GM04503 (cell line): ENCODE measurements at regions not wholly inside any gene's neighbourhood (a gene's known extent, or its start where the extent isn't known, plus 50 kb on each side); places are given as distances from the start of the nearest gene placed in this dataset.

Source experiments
- DNase-seq: peaks from one replicate; pipeline ENCODE4 v3.0.0-alpha.2; 2012; ENCODE audit warnings: low read depth

GRCh38 chr16:73683804-73684203 lies 612.8 kb upstream of the PSMD7 start:
- DNase-seq: no peak

DNA sequence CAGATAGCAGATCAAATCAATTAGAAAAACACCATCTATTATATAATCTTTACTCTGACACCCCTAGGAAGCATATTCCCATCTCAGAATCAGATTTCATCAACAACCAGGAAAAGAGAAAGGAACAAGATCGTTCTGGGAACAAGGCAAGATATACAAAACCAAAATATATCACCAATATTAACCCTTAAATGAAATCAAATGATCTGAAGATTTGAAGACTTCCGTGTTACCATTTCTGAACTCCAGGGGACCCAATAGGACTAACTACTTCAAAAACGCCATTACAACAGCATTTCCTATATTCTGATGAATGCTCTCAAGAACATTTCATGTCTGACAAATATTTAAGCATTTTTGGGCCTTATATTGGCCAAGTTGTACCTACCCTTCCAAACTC lies 624.2 kb upstream of the ZFHX3 start:
- no peak for DNase-seq

DNA sequence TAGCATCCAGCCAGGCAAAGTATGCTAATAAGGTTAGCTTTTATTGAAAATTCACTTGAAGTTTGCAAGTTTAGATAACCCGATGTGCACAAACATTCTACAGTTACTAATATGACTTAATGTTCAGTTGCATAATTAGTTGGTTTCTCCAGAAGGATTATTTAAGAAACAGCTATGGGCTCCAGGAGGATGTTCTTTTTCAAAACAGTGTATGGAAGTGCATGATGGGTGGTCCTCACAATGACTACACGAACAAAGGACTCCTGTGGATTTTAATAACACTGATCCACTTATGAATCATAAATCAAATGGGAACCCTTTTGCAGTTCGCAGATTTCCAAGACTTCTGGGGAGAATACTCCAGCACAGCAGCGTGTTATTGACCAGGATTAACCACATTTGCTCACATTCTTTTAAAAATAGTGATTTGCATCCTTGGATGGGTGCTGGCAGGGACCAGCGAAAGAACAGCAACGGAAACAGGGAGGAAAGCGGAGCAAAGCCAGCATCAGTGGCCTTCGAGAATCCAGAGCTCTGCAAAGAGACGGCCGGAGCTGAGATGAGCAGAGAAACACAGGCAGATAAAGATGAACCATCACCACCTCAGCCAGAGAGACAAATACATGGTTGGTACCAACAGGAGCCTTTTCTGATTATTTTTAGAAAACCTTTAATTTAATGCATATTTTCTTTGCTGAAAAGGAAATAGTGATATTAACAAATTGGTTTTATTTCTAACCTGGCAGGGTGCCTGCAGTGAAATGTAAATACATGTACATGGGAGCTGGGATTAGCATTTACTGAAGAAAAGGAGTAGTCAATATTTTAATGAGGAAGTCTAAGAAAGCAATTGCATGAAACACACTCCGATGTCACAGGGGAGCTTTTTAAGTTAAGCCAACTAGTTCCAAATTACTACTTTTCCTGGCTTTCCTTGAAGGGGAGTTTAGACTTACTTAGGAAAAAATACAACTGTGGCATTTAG lies 623.2 kb upstream of the ZFHX3 start:
- DNase-seq: no peak

DNA sequence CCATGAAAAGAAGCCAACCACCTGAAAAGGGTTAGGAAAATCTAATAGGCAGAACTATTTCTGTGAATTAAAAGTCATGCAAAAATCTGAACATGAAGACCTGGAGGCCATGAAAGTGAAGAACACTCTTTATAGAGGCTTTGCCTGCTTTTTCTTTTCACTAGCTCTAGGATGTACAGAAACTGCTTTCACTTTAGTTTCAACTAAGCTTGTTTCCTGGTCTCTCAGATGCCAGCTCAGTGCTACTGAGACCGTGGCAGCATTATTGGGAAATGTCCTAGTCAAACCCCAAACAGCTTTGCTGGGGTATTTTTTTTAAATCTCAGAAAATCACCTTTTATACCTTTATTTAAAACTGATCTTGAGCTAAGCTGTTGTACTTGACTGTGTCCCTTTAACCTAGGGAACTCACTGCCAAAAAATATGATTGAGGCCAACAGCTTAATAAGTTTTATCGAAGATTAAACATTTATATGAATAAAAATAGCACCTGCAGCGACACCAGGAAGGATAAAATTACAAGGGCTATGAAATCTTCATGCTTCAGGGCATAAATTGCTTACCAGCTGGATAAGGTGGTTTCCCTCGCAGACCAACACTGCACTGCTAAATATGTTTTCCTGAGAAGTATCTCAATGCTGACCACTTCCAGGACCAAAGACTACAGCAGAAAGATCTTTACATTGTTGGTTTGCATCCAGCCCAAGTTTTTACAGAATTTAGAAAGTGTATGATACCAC lies 621.8 kb upstream of the ZFHX3 start:
- no peak for DNase-seq

DNA sequence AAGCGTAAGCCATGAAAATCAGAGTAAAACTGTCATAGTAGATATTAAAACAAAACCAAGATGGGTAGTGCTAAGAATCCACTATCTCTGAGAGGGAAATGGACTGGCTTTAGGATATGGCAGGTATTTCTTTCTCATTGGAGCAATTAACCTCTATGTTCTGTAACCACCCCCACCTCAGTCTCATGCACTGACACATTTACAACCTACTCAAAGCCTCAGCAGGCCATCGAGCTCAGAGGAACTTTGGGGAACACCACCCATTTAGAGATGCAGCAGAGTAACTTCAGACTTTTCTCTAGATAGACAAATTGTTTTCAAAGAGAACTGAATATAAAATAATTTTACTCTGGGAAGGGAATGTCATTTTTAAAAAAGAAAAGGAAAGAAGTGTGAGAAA lies 615.8 kb upstream of the ZFHX3 start:
- no peak for DNase-seq

GRCh38 chr16:73636196-73636595 lies 588.3 kb upstream of the ZFHX3 start:
- no peak for DNase-seq

- no peak for DNase-seq
These were observed 581.1 kb upstream of the ZFHX3 start for GRCh38 chr16:73629011-73629410.

DNA sequence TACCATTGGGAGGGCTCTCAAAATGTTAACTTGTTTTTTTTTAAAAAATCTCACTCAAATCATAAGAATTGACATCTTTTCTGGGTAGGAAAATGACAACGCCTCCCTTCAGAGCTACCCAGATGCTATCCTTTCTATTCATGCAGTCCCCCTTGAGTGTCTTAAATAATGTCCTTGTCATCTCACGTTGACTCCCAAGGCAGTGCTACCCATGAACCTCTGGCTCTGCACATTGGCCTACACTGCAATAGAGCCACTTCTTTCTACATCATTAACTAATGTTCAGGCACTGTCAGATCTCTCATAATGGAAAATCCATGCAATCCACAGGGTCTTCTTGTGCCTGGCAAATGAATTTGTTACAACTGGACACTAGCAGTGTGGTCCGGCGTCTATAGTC lies 569.8 kb upstream of the ZFHX3 start:
- no peak for DNase-seq

DNA sequence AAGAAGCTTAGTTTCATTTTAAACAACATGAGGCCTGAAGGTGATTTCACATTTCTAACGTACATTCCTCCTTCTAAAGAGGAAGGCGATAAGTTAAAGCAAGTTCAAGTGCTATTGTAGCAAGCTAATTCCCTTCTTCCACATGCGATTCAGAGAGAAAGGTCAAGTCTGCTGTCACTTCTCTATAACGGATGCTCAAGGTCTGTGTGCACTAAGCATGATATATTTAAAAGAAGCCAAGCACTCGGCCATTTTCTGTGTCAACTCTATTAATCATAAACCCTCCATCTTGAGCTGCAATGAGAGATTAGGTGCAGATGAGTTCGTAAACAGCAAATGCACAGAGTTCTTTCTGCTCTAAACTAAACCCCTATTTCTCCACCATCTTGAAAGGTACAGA lies 568.8 kb upstream of the ZFHX3 start:
- DNase-seq: no peak

DNA sequence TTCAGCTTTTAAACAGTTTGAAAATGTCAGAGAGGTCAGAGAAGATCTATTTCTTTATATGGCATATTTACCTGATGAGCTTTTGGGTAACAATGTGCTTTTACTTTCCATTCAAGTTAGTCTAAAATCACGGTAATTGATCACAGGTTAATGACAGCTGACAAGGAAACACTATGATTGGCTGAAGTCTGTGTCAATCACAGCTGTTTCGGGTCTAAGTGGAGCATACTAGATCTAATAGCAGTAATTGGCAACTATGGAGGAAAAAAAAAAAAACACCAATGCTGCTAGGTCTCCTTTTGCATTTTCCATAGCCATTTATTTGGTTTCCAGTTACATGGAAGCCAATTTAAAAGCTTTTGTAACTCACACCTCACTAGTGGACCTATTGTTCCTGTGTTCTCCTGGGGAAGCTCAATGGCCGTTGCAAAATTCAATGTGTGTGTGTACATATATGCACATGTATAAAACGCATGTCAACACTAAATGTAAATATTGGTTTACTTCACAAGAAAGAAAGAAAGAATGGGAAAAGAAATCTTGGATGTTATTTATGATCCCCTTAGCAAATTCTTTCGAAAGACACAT lies 568.3 kb upstream of the ZFHX3 start:
- DNase-seq: no peak

GRCh38 chr16:73615071-73615940 lies 567.4 kb upstream of the ZFHX3 start:
- DNase-seq: no peak

GRCh38 chr16:73614131-73614530 lies 566.2 kb upstream of the ZFHX3 start:
- no peak for DNase-seq

GRCh38 chr16:73610605-73611156 lies 562.8 kb upstream of the ZFHX3 start:
- no peak for DNase-seq

- DNase-seq: no peak
These were observed 562.2 kb upstream of the ZFHX3 start for GRCh38 chr16:73610160-73610559.

- no peak for DNase-seq
These were observed 561.0 kb upstream of the ZFHX3 start for GRCh38 chr16:73608911-73609310.

DNA sequence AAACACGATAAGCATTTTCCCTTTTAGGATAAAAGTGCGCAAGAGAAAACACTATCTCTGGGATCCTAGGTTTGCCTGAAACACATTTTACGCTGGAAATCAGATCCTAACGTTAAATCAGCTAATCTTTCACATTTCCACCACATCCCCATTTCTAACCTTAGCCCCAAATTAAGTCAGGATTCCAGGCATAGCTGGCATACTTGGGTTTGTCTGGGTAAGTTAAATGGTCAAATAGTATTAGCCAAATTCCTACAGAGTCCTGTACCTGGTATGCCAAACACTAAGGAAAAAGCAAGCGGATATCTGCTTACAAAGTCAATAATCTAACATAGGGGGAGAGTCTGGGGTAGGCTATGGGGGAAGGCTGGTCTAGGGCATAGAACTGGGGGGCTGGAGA lies 557.4 kb upstream of the ZFHX3 start:
- DNase-seq: no peak

DNA sequence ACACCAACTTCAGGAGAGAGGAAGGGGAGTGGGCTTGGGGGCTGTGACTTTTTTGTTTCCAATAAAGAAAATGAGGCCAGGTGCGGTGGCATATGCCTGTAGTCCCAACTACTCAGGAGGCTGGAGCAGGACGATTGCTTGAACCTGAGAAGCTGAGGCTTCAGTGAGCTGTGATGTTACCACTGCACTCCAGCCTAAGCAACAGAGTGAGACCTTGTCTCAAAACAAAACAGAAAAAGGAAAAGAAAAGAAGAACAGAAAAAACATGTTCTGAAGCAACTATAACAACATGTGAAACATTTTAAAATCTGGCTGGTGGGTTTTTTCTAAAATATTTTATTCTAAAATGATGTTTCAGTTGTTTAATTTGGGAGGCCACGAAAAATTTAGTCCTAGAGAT lies 554.0 kb upstream of the ZFHX3 start:
- no peak for DNase-seq

DNA sequence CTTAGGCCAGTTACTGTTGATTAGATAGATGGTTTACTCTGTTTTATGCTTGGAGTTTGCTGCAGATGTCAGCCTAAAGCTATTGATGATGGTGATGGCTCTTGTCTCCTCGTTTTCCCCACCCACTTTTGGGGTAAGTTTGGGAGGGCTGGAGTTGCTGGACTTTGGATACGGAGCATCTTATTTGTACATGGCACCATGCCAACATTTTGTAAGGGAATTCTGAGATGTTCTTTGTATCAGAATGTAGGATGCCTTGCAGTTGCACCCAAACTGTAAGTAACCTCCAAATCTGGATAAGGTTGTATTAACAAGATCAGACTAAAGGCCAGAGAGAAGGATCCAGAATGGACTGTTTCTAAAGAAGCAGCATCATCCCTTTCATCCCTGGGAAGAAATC lies 551.9 kb upstream of the ZFHX3 start:
- no peak for DNase-seq

- DNase-seq: no peak
These were observed 551.4 kb upstream of the ZFHX3 start for GRCh38 chr16:73599351-73599750.

DNA sequence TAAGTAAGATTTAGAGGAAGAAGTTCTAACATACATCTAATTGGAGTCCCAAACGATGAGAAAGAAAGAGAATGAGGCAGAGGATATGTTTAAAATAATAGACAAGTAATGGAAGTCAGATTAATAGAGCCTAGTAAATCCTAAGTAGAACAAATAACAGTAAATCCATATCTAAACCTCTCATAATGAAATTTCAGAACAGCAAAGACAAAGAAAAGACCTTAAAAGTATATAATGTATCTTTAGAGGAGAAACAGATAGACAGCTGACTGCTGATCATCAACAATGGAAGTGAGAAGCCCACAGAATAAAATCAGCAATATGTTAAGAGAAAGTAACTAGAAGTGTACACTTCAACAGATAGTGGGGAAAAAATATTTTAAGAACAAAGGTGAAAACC lies 536.2 kb upstream of the ZFHX3 start:
- DNase-seq: no peak

- no peak for DNase-seq
These were observed 524.4 kb upstream of the ZFHX3 start for GRCh38 chr16:73572135-73572828.
